ENCODE measurements at regions not wholly inside any gene's neighbourhood (a gene's known extent, or its start where the extent isn't known, plus 50 kb on each side); places are given as distances from the start of the nearest gene placed in this dataset.

DNA sequence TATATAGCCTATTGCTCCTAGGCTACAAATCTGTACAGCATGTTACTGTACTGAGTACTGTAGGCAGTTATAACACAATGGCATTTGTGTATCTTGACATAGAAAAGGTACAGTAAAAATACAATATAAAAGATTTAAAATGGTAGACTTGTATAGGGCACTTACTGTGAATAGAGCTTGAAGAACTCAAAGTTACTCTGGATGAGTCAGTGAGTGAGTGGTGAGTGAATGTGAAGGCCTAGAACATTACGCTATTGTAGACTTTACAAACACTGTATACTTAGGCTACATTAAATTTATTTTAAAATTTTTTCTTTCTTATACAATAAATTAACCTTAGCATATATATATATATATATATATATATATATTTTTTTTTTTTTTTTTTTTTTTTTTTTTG, 140.0 kb upstream of the UBE2E1 start:
- no peak for DNase-seq

DNA sequence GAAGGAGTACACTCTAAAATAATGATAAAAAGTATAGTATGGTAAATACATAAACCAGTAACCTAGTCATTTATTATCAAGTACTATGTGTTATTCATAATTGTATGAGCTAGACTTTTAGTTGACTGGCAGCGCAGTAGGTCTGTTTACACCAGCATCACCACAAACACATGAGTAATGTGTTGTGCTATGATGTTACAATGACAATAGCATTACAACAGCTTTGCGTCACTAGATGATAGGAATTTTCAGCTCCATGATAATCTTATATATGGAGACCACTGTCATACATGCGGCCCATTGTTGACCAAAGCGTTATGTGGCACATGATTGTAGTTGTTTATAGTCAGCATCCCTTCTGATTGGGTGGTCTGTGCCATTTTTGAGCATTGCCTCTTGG, 138.9 kb upstream of the UBE2E1 start:
- no peak for DNase-seq

DNA sequence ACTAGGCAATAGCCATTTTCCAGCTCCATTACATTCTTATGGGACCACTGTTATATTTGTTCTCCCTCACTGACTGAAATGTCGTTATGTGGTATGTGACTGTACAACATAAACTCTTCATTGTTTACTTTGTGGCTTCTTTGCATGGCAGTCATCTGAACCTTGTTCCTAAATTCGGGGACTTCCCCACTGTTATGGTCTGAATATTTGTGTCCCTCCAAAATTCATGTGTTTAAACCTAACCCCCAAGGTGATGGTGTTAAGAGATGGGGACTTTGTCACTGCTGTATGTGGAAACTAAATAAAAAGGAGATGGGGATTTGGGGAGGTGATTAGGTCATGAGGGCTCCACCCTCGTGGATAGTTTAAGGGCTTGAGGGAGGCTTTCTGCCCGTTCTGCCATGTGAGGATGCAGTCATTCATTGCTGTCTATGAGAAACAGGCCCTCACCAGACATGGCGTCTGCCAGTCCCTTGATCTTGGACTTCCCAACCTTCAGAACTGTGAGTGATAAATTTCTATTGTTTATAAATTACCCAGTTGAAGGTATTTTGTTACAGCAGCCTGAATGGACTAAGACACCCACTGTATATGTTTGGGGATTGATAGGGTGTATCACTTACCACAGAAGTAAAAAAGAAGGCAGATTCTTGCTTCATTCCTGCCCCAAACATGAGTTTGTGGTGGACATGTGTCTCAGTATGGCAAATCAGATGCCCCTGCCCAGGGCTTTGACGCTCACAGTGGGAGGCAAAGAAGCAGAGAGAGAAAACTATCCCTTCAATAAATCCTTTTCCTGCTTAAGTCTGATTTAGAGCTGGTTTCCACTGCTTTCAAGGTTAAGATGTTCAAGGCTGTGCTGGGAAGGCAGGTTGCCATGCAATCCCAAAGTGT, 138.0 kb upstream of the UBE2E1 start:
- no peak for DNase-seq

DNA sequence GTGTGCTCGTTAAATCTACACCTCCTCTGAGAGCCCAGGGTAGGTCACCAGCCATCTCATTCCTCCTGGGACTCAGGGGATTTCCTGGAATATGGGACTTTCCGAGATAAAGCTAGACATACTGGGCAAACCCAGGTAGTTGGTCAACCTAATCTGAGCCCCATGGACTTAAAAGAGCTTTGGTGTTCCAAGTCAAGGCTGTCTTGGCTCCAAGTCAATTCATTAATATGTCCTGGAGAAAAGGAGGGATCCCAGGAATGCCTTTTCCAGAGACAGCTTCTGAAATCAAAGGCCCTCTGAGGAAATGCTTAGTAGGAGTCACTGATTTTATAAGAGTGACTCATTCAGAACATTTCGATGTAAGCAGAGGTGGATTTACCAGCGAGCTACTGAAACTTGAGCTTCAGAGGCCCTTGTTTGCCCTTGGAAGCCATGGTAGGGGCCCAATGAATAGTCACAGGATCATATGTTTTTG, 137.3 kb upstream of the UBE2E1 start:
- no peak for DNase-seq

DNA sequence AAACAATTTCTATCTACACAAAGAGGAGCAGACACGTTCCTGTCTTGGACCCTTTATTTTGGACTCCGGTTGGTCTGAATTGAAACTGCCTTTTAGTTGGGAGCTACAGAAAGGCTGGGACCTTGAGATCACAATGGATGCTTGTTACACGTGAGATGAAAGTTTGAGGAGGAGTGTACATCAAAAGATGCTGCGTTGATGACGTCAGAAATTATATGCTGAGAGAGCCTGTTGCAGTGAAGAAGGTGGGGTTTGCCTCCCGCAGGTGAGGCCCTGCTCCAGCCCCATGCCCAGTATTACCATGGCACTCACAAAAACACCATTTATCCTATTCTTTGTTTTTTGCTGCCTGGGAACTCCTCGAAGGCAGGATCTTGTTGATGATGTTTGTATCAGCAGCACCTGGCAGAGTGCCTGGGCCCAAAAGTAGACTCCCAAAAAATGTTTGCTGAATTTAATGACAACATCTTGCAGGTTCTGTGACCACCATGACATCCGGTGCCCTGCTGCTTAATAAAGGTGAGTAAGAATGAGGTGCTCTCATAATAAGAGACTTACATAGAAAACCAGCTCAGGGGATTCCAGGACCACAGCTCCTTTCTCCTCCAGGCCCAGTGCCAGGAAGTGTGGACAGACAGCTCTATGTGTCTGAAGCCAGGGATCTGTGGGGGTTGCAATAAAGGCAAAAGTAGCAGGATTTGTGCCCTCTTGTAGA, 136.1 kb upstream of the UBE2E1 start:
- no peak for DNase-seq

DNA sequence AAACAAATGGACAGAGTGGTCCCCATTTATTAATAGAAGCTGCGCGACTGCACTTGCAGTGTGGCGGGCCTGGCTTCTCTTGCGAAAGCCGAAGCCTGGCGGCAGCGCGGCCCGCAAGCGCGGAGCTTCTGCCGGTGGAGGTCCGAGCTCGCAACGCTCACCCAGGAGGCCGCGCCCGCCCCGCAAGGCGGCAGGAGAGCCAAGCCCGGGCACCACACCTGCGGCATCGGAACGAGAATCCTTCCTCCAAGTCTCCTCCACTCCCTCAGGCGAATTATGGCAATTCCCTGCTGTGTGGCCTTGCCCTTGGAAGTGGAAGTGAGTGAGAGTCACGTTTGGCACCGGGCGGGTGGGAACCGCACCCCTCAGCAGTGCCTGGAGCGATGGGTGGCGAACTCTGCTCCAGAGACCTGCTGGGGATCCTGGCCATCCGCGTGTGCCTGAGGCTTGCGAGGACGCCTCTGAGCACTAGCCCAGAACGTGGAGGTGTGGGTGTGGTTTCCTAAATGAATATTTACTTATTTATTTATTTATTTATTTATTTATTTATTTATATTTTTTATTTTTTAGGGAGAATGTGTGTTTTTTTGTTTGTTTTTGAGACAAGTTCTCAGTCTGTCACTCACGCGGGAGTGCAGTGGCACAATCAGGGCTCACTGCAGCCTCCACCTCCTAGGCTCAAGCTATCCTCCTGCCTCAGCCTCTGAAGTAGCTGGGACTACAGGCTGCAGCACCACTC, 133.7 kb upstream of the UBE2E1 start:
- DNase-seq, result no peak

DNA sequence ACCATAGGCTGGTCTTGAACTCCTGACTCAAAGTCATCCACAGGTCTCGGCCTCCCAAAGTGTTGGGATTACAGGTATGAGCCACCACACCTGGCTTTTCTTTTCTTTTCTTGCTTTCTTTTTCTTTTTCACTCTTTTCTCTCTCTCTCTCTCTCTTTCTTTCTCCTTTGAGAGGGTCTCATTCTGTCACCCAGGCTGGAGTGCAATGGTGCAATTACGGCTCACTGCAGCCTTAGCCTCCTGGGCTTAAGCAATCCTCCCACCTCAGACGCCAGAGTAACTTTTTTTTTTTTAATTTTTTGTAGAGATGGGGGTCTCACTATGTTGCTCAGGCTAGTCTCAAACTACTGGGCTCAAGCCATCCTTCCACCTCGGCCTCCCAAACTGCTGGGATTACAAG, 133.1 kb upstream of the UBE2E1 start:
- no peak for DNase-seq

DNA sequence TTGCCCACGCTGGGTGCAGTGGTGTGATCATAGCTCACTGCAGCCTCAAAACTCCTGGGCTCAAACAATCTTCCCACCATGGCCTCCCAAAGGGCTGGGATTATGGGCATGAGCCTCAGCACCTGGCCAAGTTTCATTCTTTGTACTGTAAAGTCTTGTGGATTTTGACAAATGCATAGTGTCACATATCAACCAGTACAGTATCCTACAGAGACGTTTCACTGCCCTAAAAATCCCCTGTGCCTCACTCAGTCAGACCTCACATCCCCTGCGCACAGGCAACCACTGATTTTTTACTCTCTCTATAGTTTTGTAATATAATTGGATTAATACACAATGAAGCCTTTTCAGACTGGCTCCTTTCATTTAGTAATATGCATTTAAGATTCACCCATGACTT, 130.7 kb upstream of the UBE2E1 start:
- DNase-seq, result no peak

DNA sequence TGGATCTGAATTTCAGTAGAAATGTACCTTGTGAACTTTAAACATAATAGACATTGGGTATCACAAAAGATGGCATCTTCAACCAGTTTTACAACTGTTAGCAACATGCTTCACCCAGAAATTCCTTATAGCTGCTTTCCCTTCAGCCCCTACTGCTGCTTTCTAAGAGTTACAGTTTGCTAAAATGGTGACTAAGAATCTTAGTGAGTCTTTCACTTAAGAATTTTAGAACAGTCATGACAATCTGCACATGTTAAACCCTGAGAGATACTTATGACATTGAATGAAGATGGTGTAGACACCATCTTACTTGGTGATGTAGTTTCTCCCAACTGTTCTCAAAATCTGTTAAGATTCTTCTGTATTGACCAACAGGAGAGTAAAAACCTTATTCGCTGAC, 129.7 kb upstream of the UBE2E1 start:
- no peak for DNase-seq

DNA sequence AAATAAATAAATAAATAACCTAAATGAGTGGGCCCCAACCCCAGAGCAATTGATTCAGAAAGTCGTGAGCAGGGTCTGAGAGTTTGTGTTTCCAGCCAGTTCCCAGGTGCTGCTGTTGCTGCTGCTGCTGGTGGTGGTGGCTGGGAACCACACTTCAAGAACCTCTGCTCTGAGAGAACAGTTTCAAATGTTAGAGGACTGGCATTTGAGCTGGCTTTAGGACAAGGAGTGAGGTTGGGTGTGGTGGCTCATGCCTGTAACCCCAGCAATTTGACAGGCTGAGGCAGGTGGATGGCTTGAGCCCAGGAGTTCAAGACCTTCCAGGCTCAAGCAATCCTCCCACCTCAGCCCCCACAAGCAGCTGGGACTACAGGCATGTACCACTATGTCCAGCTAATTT, 123.1 kb upstream of the UBE2E1 start:
- no peak for DNase-seq

DNA sequence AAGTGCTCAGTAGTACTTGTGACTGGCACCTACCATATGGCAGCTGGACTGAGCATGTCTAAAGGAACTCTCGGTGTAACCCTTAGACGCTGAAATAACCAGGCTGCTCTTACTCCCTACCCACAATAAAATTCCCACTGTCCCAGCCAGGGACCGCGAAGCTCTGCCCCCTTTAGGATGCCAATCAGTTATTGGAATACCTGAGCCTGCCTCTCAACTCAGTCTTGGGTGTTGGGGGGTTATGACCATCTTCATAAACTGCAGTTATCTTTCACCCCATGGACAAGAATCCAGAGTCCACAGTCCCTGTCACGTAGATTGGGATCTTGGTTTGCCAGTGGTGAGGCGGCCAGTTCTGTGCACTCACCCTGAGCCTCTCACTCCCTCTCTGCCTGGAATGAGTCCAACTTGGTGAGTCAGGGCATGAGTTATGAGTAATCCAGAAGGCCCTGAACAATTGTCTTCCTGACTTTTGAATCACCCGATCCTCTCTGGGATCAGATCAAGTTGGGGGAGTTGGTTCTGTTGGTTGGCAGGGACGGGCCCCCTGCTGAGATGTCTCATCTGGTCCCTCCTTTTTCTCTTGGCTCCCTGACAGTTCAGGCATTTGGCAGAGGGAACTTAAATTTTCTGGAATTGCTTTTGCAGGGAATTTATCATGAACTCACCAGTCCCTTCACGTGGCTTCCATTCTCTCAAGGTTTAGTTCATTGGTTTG, 120.1 kb upstream of the UBE2E1 start:
- DNase-seq, result no peak

DNA sequence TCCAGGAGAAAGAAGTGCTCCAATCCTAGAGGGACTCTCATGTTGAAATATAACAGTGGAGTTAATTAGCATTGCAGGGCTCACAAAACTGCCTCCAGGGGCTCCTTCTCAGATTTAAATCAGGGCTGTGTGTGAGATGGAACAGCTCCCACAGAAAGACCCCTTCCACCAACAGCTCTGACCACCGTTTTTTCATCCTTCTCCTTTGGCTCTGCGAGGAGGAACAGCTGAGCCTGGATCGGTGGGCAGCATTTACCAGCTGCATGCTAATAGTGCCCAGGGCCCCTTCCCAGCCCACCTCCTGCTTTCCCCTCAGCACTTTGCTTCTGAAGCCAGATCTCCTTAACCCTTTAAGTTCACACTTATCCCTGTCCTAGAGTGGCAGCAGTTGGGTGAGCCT, 119.2 kb upstream of the UBE2E1 start:
- DNase-seq, result no peak

DNA sequence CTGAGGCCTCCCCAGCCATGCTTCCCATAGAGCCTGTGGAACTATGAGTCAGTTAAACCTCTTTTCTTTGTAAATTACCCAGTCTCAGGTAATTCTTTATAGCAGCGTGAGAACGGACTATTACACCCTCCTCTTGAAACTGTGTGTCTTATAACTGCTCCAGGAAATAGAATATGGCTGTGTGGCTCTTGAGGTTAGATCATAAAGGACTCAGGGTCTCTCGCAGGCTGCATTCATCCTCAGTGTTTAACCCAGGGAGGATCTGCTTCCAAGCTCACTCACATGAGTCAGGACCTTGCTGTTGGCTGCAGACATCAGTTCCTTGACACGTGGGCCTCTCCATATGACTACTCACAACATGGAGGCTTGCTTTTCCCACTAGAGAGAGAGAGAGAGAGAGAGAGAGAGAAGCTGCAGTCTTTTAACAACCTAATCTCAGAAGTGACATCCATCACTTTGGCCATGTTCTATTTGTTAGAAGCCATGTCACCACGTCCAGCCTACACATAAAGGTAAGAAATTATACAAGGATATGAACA, 114.3 kb upstream of the UBE2E1 start:
- no peak for DNase-seq

DNA sequence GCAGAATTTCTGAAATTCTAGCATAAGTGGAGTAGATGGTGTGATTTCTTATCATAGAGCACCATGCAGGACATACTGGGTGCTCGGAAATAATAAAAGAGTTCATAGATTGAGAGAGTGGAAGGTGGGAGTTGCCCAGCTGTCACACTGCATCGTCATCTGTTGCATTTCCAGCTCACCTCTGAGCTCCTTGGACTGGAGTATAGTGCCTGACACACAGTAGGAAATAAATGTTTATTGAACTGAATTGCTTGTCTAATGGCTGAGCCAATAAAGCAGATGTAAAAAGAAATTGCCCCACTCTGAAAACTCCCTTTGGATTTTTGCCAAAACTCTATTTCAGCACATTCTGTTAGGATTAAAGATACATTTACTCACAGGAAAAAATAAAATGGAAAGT, 108.9 kb upstream of the UBE2E1 start:
- DNase-seq, result no peak

DNA sequence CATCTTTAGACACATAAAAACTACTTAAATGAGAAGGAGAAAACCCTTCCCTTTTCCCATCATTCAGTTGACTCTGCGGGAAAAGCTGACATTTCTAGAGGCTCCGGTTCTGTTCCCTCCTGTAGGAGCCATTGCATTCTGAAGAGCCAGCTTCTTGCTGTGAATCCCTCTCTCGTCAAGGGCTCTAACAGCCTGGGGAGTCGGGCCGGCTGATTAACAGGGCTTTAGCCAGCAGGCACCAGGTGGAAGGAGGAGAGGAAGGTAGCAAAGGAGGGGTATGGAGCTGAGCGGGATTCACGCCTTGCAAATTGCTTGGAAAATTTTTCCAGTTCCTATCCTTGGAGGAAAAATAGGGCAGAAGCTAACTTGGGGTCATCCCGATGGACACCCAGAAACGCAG, 108.3 kb upstream of the UBE2E1 start:
- DNase-seq, result no peak

DNA sequence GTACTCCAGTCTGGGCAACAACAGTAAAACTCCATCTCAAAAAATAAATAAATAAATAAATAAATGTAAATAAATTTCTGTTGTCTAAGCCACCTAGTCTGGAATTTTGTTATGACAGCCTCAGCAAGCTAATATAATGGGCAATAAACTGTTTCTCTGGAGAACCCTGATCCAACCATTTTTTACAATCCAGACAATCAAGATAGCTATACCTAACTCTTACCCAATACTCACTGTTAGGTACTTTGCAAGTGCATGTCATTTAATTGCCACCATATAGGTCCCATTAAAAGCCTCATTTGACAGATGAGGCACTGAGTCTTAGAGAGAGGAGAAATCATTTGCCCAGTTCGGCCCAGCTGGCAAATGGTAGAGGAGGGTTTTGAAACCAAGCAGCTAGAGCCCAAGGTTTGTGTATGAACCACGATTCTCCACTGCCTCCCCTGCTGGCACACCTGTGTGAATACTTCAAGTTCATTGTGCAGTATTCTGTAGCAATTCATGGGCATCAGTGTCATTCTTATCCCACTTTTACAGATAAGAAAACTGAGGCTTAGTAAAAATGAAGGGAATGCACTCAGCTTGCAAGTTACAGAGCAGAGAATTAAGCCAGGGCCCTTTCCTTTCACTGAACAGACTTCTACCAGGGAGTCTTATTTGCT, 107.0 kb upstream of the UBE2E1 start:
- DNase-seq, result no peak

DNA sequence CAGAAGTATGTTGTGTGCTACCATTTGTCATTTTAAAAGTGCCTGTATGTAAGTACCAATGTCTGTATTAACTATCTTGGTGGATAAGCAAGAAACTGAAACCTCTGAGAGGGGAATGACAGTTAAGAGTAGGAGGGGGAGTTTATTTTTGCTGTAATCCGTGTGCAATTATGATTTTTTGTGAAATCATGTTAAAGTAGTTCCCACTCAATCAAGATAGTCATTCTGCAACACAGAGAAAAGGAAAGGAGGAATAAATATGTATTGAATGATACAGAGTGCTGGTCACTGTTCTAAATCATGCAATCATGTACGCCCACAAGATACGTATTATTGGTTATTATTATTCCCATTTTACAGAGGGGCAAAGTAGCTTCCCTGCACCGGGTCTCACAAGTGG, 105.1 kb upstream of the UBE2E1 start:
- DNase-seq, result no peak

DNA sequence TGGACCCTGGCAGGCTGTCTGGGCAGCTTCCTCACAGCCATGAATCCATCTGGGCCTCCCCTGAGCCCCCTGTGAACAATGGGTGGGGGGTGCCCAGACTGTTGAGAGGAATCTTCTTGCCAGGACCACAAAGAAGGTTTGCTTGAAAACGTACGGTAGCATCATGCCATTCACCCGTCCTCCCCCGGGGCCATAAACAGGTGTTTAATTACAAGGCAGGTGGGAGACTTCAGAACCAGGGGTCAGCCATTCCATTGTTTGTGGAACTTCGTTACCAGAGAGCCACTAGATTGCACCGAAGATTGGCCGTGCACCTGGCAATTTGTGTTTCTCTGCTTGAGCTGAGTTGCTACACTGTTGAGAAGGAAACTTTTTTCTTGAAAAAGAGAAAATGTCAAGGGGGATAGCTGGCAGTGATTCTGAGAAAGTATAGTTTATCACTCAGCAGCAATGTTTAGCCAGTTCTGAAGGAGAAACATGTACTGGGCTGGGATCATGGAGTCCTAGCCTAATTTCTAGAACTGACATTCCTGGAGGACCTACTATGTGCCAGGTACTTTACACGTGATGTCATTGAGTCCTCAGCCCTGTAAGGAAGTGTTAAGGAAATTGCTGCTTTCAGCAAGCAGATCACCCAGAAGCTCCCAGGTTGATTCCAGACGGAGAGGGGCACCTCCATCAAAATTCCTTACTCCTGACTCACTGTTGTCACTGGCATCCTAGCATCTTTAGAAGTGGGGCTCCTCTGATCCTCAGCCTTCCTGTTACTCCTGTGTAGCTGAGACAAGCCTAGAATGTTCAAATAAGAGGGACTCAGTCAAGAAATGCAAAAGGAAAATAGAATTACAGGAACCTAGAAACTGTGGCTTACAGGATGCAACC, 103.8 kb upstream of the UBE2E1 start:
- DNase-seq, result no peak

DNA sequence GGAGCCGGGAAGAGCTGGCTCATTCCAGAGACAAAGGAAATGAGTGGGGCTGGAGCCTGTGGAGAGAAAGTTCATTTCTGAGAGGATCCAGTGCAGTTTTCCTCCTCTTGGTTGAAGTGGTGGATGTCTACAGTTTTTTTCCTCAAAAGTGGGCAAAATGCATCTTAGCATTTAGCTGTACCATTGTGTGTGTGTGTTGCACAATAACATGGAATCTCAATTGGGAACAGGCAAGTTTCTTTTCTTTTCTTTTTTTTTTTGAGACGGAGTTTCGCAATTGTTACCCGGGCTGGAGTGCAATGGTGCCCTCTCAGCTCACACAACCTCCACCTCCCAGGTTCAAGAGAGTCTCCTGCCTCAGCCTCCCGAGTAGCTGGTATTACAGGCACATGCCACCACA, 101.5 kb upstream of the UBE2E1 start:
- no peak for DNase-seq

DNA sequence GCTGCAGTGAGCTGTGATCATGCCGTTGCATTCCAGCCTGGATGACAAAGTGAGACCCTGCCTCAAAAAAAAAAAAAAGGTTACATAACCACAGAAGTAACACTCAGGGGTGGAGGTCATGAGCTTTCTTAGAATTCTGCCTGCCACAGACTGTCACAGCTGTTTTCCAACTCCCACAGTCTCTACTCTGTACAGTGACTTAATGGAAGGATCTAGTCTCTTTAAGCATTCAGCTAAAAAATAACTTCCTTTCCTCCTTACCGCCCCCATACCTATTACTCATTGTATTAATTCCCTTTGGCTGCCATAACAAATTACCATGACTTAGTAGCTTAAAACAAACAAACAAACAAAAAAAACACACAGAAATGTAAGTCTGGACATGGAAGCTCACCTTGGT, 99.6 kb upstream of the UBE2E1 start:
- DNase-seq, result no peak

DNA sequence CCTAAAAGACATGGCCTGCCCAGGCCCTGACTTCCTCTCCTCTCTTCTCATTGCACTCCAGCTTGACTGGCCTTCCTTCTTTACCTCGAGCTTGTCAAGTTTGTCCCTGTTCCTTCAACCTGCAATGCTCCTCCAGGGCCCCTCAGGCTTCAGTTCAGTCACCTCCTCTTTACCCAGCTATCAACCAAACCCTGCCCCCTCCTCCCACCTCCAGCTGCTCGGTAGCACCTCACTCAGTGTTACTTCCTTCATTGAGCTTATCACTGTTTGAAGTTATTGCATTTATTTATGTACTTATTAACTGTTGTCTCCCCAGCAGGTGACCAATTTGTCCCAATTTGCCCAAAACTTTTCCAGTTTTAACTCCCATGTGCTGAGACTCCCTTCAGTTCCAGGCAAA, 95.8 kb upstream of the UBE2E1 start:
- no peak for DNase-seq

Measured in NCI-H1417 treated with DMSO at 0.1 percent for 48 hours (cell line).